ENCODE measurements at regions not wholly inside any gene's neighbourhood (a gene's known extent, or its start where the extent isn't known, plus 50 kb on each side); places are given as distances from the start of the nearest gene placed in this dataset.

- TF ChIP-seq CTCF (IDR thresholded peaks at IDR 0.05 in 4 of 5, conservative IDR thresholded peaks at IDR 0.05 in 1 of 5) (no peak), POLR2A (IDR thresholded peaks at IDR 0.05) (no peak)
Observed at GRCh38 chr1:47627016-47627415, 189.2 kb downstream of the FOXD2 start.
